ENCODE measurements at regions not wholly inside any gene's neighbourhood (a gene's known extent, or its start where the extent isn't known, plus 50 kb on each side); places are given as distances from the start of the nearest gene placed in this dataset.

- TF ChIP-seq CTCF (IDR thresholded peaks at IDR 0.05) (no peak), POLR2A (IDR thresholded peaks at IDR 0.05) (no peak)
These were observed 341.2 kb upstream of the NAV3 start for GRCh38 chr12:77489331-77489970.
